HL-60 (cell line): ENCODE measurements at regions not wholly inside any gene's neighbourhood (a gene's known extent, or its start where the extent isn't known, plus 50 kb on each side); places are given as distances from the start of the nearest gene placed in this dataset.
A peak's percentile ranks its signal among the peaks of the same experiment; 100 is the strongest.

Experiments used
- DNase-seq, 2 experiments: peaks; one replicate each; pipeline ENCODE4 v3.0.0-alpha.2; 2010 to 2020; ENCODE audit warnings: low read depth in 1 of 2, low spot score in 1 of 2
- H3K27ac ChIP-seq: fragments of 250-450 bp; sonication (Bioruptor Pico); replicated peaks from 2 replicates; pipeline ENCODE4 v1.5.1; 2020; ENCODE audit warnings: mild to moderate bottlenecking, moderate library complexity
- H3K27me3 ChIP-seq: fragments of 250-450 bp; sonication (Bioruptor Pico); 2 replicates; pipeline ENCODE4 v1.5.1; 2021; ENCODE audit warnings: mild to moderate bottlenecking, moderate library complexity; ENCODE audit not compliant: insufficient read depth, poor library complexity, severe bottlenecking
- H3K4me3 ChIP-seq: replicated peaks from 2 replicates; pipeline ENCODE4 v1.5.1; 2011; ENCODE audit warnings: mild to moderate bottlenecking, control low read depth, low read length; ENCODE audit not compliant: insufficient read depth
- CTCF ChIP-seq: IDR thresholded peaks from one replicate; pipeline ENCODE4 v1.5.1; 2011; ENCODE audit warnings: low read length, control low read depth, inconsistent platforms; ENCODE audit not compliant: insufficient read depth
- GABPA ChIP-seq: IDR thresholded peaks from 2 replicates; pipeline ENCODE4 v1.6.1; 2012; ENCODE audit warnings: low read depth
- POLR2AphosphoS5 ChIP-seq: IDR thresholded peaks from 2 replicates; pipeline ENCODE4 v1.6.1; 2012; ENCODE audit warnings: low read depth
- REST ChIP-seq: IDR thresholded peaks from 2 replicates; pipeline ENCODE4 v1.6.1; 2012; ENCODE audit warnings: low read depth; ENCODE audit not compliant: insufficient replicate concordance
- SPI1 ChIP-seq: IDR thresholded peaks from 2 replicates; pipeline ENCODE4 v1.6.1; 2012; ENCODE audit warnings: low read depth, mild to moderate bottlenecking, borderline replicate concordance

GRCh38 chr18:76673281-76674185 lies 148.8 kb upstream of the ZNF236 start:
- H3K27ac ChIP-seq = no peak overlapping the region
- no peak for DNase-seq

GRCh38 chr18:76672627-76673026 lies 149.7 kb upstream of the ZNF236 start:
- DNase-seq = no peak
- Histone ChIP-seq H3K27me3 (no peaks in the 10 kb centered on the region), H3K27ac (no peak overlapping the region), H3K4me3 (no peak overlapping the region)
- no peak for TF ChIP-seq SPI1

More at GRCh38 chr18:76673281-76674185, 148.8 kb upstream of the ZNF236 start:
- TF ChIP-seq POLR2AphosphoS5 (no peak), REST (no peak), SPI1 (0 out of 2 replicates have a peak, but pooled peaks have one; percentile 5), GABPA (no peak), CTCF (no peak)
- Histone ChIP-seq H3K4me3 (no peak overlapping the region), H3K27me3 (no peaks in the 10 kb centered on the region)

GRCh38 chr18:76670564-76671288 lies 151.6 kb upstream of the ZNF236 start:
- no peak for TF ChIP-seq POLR2AphosphoS5
- no peak for TF ChIP-seq CTCF
- no peak for TF ChIP-seq GABPA
- TF ChIP-seq SPI1 = no peak
- no peak for TF ChIP-seq REST
- H3K27me3 ChIP-seq = no peaks in the 10 kb centered on the region
- H3K27ac ChIP-seq = no peak overlapping the region
- DNase-seq = no peak
- no peak overlapping the region for H3K4me3 ChIP-seq

- Histone ChIP-seq H3K27ac (no peak overlapping the region), H3K27me3 (no peaks in the 10 kb centered on the region), H3K4me3 (no peak overlapping the region)
- DNase-seq = no peak
- TF ChIP-seq SPI1 (no peak), GABPA (no peak), CTCF (no peak), POLR2AphosphoS5 (no peak), REST (no peak)
Observed at GRCh38 chr18:76668546-76668945, 153.8 kb upstream of the ZNF236 start.
